Breast epithelium (tissue), 3 donors: ENCODE measurements at regions not wholly inside any gene's neighbourhood (a gene's known extent, or its start where the extent isn't known, plus 50 kb on each side); places are given as distances from the start of the nearest gene placed in this dataset.

Source experiments
- POLR2A ChIP-seq: fragments of 450-650 bp; IDR thresholded peaks from one replicate; pipeline ENCODE4 v1.6.1; 2016; ENCODE audit warnings: antibody characterized with exemption, mild to moderate bottlenecking, moderate library complexity
- POLR2AphosphoS5 ChIP-seq, 3 donors: sonication (generic); formaldehyde crosslinking; IDR thresholded peaks; one replicate each; pipeline ENCODE4 v1.6.1; 2017; ENCODE audit warnings: antibody characterized with exemption in 3 of 3

DNA sequence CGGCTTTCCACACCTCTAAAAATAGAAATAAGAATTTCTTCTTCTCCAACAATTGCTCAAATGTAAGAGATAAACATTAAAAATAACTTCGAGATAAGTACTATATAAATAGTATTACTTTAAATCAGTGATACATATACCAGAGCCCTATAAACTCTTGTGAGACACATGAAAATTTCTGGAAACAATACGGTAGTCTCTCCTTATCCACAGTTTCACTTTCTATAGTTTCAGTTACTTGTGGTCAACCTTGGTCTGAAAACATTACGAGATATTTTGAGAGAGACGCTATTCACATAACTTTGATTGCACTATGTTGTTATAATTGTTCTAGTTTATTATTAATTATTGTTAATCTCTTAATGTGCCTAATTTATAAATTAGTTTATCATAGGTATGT is 101.5 kb upstream of the CXXC4 start:
- TF ChIP-seq POLR2A (no peak), POLR2AphosphoS5 (IDR thresholded peaks at IDR 0.05) (no peak)
